ENCODE measurements at regions not wholly inside any gene's neighbourhood (a gene's known extent, or its start where the extent isn't known, plus 50 kb on each side); places are given as distances from the start of the nearest gene placed in this dataset.
"Not testable (repeated sequence)": the region's sequence is repeated elsewhere in the genome, so short reads cannot be mapped to it uniquely, and the experiment has no call there.

- no peak for DNase-seq (ENCODE audit: low read depth in 2 of 2)
These were observed 220.4 kb upstream of the IRX4 start for GRCh38 chr5:2102819-2103776.

GRCh38 chr5:2101685-2102084, 219.0 kb upstream of the IRX4 start:
- DNase-seq (ENCODE audit: low read depth in 2 of 2), result no peak

DNA sequence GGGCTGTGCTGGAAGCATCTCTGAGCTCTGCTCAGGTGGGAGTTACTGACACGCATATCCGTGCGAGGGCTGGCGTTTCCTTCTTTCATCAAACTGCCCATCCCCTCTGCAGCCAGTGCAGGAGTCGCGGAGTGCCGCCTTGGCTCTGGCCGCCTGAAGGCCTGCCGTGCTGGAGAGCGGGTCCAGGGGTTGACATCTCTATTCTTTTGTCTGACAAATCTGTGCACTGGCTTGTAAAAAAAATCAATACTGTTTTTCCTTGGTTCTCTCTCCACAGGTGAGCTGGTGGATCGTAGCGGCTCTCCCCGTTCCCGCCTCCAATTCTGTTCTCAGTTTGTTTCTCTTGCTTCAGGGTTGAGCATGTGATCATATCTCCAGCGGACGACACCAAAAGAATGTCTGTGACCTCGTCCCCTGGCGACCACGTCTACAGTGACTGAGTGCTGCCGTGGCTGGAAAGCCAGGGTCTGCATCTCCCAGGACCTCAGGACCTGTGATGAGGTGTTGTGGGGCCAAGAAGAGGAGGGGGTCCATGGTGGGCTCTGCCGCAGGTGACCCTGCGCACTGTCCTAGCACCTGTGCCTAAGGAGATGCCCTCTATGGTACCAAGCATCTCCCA, 214.3 kb upstream of the IRX4 start:
- no peak for DNase-seq (ENCODE audit: low read depth in 2 of 2)

- no peak for DNase-seq (ENCODE audit: low read depth in 2 of 2)
These were observed 212.3 kb upstream of the IRX4 start for GRCh38 chr5:2095011-2095410.

DNA sequence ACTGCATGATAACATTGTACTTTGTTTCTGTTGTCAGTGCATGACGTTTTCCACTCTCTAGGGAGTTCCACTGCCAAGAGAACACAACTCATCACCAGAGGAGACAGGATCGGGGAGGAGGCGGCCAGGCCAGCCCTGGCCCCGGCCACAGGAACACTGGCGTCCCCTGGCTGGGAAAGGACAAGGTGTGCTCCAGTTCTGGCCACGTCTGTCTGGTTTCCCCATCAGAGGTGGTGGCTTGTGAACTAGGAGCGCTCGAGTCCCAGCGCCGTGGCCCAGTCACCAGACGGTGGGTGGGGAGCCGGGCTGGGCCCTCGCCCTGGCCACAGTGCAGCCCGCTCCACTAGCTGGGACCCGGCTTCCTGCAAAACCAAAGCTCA, 211.9 kb upstream of the IRX4 start:
- no peak for DNase-seq (ENCODE audit: low read depth in 2 of 2)

- DNase-seq (ENCODE audit: low read depth in 2 of 2), result no peak
These were observed 211.3 kb upstream of the IRX4 start for GRCh38 chr5:2093859-2094615.

- no peak for DNase-seq (ENCODE audit: low read depth in 2 of 2)
These were observed 209.2 kb upstream of the IRX4 start for GRCh38 chr5:2091921-2092320.

DNA sequence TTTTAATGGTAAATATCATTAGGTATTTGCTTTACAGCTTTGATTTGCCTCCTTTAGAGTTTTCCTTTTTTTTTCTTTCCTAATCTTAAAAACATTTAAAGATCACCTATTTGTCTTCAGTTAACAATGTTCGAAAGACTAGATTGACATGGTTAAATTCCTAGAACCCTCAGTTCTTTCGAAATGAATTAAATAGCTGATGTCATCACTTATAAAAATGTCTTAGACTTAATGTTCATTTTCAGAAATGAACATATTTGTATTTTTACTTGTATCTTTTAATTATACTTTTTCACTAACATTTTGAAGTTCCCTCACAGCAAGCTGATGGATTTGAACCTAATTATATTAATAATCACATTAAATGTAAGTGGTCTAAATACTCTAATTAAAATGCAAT, 205.3 kb upstream of the IRX4 start:
- no peak for DNase-seq (ENCODE audit: low read depth in 2 of 2)

DNA sequence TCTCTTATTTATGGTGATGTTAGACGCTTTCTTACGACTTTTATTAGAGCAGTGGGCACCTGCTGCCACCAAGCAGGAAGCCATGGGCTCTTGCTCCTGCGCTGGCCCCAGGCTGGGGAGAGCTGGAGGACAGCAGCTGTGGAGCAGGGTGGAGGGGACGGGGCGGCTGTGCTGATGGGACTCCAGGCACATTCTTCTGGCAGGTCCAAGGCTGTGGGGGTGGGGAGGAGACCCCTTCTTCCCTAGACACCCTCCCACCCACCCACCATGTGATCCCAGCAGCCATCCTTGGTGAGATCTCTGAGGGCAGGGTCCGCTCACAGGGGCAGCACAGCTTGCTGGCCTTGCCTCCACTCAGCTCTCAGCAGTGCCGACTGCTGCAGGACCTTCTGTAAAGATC, 192.6 kb upstream of the IRX4 start:
- DNase-seq (ENCODE audit: low read depth in 2 of 2), result no peak

DNA sequence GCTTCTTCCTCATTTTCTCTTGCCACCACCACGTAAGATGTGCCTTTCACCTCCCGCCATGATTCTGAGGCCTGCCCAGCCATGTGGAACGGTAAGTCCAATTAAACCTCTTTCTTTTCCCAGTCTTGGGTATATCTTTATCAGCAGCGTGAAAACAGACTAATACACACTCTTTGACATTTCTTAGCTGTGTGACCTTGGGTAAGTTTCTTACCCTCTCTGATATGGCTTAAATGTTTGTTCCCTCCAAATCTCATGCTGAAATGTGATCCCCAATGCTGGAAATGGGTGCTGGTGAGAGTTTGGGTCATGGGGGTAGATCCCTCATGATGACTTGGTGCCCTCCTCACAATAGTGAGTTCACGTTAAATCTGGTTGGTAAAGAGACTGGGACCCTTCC, 188.8 kb upstream of the IRX4 start:
- DNase-seq (ENCODE audit: low read depth in 2 of 2), result no peak

- DNase-seq (ENCODE audit: low read depth in 2 of 2), result not testable (repeated sequence)
These were observed 188.1 kb upstream of the IRX4 start for GRCh38 chr5:2070787-2071186.

GRCh38 chr5:2068531-2068930, 185.8 kb upstream of the IRX4 start:
- DNase-seq (ENCODE audit: low read depth in 2 of 2), result no peak

DNA sequence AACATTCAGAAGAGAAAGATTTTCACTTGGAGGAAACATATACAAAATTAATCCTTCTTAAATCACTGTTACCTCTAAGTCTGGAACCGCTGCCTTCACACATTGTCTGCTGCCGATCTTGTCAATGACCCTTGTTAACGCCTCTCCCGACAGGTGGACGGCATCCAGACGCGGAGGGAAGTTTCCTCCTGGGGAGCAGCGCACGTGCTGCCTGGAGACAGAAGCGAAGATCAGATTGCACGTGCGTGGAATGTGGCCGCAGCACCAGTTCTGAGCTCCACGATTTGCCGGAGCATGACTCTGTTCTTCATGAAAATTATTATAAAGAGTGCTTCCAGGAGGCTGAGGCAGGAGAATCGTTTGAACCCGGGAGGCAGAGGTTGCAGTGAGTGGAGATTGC, 183.6 kb upstream of the IRX4 start:
- DNase-seq (ENCODE audit: low read depth in 2 of 2), result no peak

GRCh38 chr5:2063380-2063779, 180.7 kb upstream of the IRX4 start:
- DNase-seq (ENCODE audit: low read depth in 2 of 2), result not testable (repeated sequence)

- DNase-seq (ENCODE audit: low read depth in 2 of 2), result no peak
These were observed 170.0 kb upstream of the IRX4 start for GRCh38 chr5:2052687-2053086.

GRCh38 chr5:2049876-2050275, 167.2 kb upstream of the IRX4 start:
- DNase-seq (ENCODE audit: low read depth in 2 of 2), result no peak

- no peak for DNase-seq (ENCODE audit: low read depth in 2 of 2)
These were observed 165.9 kb upstream of the IRX4 start for GRCh38 chr5:2048664-2049063.

DNA sequence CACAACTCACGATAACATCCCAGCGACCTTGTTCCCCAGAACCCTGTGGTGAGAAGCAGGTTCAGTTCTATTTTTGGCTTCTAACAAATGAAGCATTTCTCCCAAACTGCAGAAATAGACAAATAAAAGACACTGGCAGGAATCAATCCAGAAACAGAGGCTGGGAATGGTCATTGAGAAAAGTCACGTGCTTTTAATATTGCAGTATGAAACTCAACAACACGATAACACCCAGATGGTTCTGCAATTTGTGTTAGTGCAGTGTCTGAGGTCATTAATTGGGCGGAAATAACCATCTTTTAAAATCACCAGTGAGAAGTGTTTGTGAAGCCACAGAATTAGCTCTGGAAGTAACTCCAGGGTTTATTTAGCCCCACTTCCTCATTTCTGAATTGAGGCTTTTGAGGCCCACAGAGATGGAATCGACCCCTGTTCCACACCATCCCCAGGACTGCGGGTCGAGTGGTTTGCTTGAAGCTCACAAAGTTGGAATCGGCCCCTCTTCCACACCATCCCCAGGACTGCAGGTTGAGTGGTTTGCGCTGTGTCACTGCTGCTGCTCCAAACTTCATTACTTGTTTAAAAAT, 164.7 kb upstream of the IRX4 start:
- DNase-seq (ENCODE audit: low read depth in 2 of 2), result no peak

DNA sequence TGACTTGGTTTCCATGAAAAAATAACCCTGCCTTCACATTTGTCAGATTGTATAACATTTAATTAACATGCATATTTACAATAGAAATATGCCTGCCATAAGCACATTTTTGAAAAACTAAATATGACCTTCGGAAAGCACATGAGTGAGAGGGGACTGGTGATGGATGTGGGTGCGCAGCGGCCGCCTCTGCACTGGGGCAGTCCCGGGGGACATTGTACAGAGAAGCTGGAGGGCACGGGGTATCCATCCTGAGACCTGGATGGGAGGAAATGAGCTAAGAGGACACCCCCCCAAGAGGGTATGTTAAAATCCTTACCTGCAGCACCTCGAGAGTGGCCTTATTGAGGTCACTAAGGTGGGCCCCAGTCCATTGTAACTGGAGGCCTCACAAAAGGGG, 161.3 kb upstream of the IRX4 start:
- DNase-seq (ENCODE audit: low read depth in 2 of 2), result no peak

DNA sequence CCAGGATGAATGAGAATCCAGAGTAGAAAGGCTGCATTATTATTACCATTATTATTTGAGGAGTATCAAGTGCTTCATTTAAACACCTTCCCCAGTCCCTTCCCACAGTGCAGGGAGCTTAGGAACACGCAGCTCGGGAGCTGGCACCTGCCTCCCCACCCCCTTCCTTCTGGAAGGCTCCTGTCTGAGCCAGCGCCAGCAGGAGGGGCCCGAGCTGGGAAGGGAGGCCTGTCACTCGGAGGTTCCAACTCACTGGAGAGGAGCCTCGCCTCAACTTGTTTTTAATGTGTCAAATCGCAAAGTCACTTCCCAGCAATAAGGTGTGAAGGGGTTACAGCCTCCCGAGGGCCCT, 156.4 kb upstream of the IRX4 start:
- DNase-seq (ENCODE audit: low read depth in 2 of 2), result no peak

DNA sequence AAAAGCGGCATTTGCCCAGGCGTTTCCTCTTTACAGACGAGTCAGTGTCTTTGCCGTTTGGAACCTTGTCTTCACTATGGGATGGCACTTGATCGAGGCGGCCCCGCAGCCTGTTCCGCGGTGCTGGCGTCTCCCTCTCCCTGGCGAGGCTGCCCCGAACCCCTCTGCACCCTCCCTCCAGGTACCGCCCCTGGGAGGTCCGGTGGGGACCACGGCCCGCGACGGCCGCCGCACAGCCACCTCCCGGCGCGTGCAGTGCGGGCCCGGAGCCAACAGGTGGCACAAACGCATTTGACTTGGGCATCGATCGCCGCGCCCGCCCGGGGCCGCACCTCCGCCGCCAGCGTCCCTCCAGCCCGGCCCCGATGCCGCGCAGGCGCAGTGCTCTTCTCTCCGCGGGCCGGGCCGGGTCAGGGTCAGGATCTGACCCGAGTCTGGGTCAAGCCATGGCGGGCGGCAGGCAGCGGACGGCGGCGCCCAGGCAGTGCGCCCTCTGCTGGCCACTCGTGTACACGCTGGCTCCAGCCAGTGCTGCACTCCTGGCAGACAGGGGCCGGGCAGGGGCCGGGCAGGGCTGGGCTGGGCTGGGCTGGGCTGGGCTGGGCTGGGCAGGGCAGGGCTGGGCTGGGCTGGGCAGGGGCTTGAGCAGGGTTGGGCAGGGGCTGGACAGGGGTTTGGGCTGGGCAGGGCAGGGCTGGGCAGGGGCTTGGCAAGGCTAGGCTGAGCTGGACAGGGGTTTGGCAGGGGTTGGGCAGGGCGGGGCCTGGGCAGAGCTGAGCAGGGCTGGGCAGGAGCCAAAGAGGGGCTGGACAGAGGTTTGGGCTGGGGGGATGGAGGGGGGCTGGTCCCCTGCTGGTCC, 155.8 kb upstream of the IRX4 start:
- DNase-seq (ENCODE audit: low read depth in 2 of 2), result peak; percentile 14 to 19
